ENCODE measurements at regions not wholly inside any gene's neighbourhood (a gene's known extent, or its start where the extent isn't known, plus 50 kb on each side); places are given as distances from the start of the nearest gene placed in this dataset.

GRCh38 chr5:167030500-167031120, 1260.8 kb upstream of the WWC1 start:
- DNase-seq (ENCODE audit: low read depth): peak; percentile 4

GRCh38 chr5:167036585-167036984, 1254.9 kb upstream of the WWC1 start:
- DNase-seq (ENCODE audit: low read depth): no peak
- no peak for TF ChIP-seq CTCF (conservative IDR thresholded peaks at IDR 0.05; ENCODE audit: control insufficient read depth, insufficient read depth, low read depth, low read length)
- H3K4me3 ChIP-seq (ENCODE audit: control insufficient read depth, low read depth, low read length): no peak overlapping the region

More at GRCh38 chr5:167030500-167031120, 1260.8 kb upstream of the WWC1 start:
- peak; percentile 31 for TF ChIP-seq CTCF (conservative IDR thresholded peaks at IDR 0.05; ENCODE audit: control insufficient read depth, insufficient read depth, low read depth, low read length)
- H3K4me3 ChIP-seq (ENCODE audit: control insufficient read depth, low read depth, low read length): no peak overlapping the region

GRCh38 chr5:167049043-167049663, 1242.3 kb upstream of the WWC1 start:
- H3K4me3 ChIP-seq (ENCODE audit: control insufficient read depth, low read depth, low read length): no peak overlapping the region
- TF ChIP-seq CTCF (conservative IDR thresholded peaks at IDR 0.05; ENCODE audit: control insufficient read depth, insufficient read depth, low read depth, low read length): peak; percentile 59
- peak; percentile 71 for DNase-seq (ENCODE audit: low read depth)

GRCh38 chr5:167049771-167050567, 1241.5 kb upstream of the WWC1 start:
- no peak for TF ChIP-seq CTCF (conservative IDR thresholded peaks at IDR 0.05; ENCODE audit: control insufficient read depth, insufficient read depth, low read depth, low read length)
- no peak overlapping the region for H3K4me3 ChIP-seq (ENCODE audit: control insufficient read depth, low read depth, low read length)
- peak; percentile 52 for DNase-seq (ENCODE audit: low read depth)

GRCh38 chr5:167050568-167051401, 1240.7 kb upstream of the WWC1 start:
- no peak overlapping the region for H3K4me3 ChIP-seq (ENCODE audit: control insufficient read depth, low read depth, low read length)
- peak; percentile 22 for TF ChIP-seq CTCF (conservative IDR thresholded peaks at IDR 0.05; ENCODE audit: control insufficient read depth, insufficient read depth, low read depth, low read length)
- DNase-seq (ENCODE audit: low read depth): peak; percentile 71

- peak; percentile 2 for DNase-seq (ENCODE audit: low read depth)
- no peak for TF ChIP-seq CTCF (conservative IDR thresholded peaks at IDR 0.05; ENCODE audit: control insufficient read depth, insufficient read depth, low read depth, low read length)
- no peak overlapping the region for H3K4me3 ChIP-seq (ENCODE audit: control insufficient read depth, low read depth, low read length)
These were observed 1240.1 kb upstream of the WWC1 start for GRCh38 chr5:167051402-167051768.
